GM12873 (cell line): ENCODE measurements at regions not wholly inside any gene's neighbourhood (a gene's known extent, or its start where the extent isn't known, plus 50 kb on each side); places are given as distances from the start of the nearest gene placed in this dataset.

Experiments used
- TF ChIP-seq, protein P1 (sequence below): IDR thresholded peaks from 2 replicates; pipeline ENCODE4 v1.5.1; 2012; ENCODE audit warnings: low read depth, mild to moderate bottlenecking, moderate library complexity, low read length, control low read depth; ENCODE audit not compliant: insufficient read depth; ENCODE audit errors: missing control alignments

DNA sequence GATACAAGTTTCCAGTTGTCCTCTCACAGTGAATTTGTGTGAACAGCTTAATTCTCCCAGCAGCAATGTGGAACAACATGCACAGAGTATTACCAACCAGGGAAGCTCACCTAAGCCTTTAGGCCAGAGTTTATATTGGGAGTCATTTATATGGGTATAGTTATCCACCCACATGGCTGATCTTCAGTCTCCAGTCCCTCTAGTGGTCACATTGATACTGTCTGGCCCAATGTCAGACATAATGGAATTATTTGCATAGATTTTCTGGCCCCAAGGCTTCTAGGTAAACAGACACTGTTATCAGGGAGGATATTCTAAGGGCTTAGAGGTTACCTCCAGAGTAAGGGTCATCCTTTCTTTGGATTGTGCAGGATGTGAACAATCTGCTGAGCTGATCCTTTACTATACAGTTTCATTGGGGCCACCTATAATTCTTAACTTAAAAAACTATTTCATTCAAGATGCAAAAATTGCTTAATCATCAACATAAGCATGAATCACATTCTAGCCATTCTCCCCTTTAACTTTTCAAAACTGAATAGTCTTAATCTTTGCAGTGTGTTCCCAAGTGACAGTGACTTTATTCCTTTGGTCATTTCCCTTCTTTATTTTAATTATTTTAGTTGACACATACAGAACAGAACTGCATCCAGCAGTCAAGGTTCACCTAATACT is 210.9 kb downstream of the LTN1 start:
- TF ChIP-seq, protein P1, sequence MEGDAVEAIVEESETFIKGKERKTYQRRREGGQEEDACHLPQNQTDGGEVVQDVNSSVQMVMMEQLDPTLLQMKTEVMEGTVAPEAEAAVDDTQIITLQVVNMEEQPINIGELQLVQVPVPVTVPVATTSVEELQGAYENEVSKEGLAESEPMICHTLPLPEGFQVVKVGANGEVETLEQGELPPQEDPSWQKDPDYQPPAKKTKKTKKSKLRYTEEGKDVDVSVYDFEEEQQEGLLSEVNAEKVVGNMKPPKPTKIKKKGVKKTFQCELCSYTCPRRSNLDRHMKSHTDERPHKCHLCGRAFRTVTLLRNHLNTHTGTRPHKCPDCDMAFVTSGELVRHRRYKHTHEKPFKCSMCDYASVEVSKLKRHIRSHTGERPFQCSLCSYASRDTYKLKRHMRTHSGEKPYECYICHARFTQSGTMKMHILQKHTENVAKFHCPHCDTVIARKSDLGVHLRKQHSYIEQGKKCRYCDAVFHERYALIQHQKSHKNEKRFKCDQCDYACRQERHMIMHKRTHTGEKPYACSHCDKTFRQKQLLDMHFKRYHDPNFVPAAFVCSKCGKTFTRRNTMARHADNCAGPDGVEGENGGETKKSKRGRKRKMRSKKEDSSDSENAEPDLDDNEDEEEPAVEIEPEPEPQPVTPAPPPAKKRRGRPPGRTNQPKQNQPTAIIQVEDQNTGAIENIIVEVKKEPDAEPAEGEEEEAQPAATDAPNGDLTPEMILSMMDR: peak; percentile 50

DNA sequence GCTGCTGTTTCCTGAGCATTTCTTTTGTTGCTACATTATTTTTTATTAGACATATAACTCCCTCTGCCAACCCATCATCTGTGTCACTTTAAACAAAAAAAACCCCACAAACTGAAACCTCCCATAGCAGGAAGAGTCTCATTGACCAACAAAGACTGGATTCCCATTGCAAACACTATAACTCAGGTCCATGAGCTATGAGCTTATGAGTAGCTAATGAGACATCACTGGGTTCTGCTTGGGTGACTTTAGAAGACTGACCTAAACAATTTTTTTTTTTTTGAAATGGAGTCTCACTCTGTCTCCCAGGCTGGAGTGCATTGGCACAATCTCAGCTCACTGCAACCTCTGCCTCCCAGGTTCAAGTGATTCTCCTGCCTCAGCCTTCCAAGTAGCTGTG is 212.8 kb downstream of the LTN1 start:
- TF ChIP-seq, protein P1: no peak

DNA sequence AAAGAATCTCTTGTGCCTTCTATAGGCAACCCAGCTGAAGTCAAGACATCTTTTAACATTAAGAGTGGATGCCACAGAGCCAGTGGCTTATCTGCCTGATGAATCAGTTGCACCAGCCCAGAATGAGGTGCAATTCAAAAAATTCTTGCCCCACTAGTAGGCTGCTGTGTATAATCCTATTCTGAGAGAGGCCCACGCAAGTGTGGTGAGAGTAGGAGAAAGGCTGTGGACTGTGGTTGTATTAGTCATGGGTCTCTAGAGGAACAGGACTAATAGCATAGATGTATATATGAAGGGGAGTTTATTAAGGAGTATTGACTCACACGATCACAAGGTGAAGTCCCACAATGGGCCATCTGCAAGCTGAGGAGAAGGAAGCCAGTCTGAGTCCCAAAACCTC is 216.4 kb downstream of the LTN1 start:
- TF ChIP-seq, protein P1: no peak

DNA sequence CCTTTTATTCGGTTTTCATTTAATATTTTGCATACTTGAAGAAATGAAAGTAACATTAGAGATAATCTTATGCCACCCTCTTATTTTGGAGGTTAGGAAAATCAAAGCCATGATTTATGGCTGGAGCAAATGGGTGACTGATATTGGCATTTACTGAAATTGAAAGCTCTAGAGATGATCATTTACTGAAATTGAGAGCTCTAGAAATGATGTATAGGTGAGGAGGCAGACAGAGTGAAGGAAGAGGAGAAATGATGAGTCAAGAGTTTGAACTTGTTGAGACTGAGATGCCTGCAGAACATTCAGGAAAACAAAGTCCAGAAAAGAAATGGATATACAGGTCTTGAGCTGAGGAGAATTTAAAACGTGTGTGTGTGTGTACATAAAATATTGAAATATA is 217.6 kb downstream of the LTN1 start:
- TF ChIP-seq, protein P1: no peak

DNA sequence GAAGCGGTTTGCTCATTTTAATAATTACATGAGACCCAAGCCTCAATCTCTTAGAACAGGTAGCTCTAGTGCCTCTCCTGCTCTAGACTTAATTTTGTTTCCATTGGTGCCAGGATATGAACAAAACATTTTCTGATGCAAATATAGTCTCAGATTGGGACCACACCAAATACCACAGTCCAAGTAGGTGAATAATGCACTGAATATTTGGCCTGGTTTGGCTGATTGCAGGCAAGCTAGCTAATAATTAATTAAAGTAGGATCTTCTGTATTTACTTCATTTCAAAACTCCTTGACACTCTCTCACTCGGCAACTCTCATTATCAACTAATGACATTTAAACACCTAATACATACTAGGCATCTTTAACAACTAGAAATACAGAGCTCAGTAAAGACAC is 219.6 kb downstream of the LTN1 start:
- TF ChIP-seq, protein P1: no peak

DNA sequence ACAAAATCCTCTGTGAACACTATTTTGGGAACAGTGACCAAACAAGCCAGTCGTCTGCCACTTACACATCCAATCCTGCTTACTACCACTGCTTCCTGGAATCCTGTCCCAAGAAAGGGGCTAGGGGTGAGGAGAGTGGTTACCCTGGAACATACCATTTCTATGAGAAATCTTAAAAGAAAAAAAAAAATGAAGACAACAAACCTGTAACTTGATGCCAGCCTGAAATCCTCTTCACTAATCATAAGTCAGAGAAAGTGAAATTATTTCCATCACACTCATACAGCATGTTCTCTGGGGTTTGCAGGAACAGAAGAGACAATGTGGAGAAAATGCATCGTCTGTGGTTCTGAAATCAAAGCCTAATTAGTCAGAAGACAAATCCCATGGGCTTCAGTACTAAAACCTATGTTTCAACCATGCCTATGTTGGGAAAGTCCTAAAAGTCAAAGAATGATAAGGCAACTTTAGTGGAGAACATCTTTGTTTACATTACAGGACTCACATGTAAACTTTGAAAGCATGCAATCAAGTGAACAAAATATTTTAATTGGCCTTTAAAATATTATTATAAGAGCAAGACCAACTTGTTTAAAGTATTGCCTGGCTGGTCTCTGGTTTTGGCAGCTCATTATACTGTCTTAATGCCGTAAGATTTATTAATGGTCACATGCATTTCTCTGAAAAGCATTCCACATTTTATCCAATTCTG is 220.7 kb downstream of the LTN1 start:
- TF ChIP-seq, protein P1: no peak

DNA sequence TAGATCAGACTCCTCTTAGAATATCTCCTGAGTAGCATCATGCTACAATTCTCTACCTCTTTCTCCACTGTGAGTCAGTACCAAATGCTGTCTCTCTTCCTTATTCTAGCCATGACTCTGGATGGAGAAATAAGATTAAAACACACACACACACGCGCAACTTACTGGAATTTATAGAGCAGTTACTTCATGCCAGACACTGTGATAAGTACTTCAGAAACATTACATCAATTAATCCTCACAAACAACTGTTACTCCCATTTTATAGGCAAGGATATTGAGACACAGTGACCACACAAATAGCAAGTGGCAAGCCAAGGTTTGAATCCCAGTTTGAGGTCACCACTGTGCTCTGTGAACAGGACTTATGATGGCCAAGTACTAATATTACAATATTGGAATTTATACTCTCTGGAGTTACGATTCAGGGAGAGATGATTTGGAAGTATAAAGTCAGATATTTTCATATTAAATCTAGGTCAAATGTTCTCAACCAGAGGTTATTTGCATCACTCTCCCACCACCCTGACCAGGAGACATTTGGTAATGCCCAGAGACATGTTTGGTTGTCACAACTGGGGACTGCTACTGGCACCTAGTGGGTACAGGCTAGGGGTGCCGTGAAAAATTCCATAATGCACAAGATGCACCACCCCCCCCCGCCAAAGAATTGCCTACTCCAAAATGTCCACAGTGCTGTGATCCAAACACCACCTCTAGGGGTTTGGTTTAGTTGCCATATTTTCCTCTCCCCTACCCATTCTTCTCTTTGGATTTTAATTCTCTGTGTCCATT is 221.6 kb downstream of the LTN1 start:
- TF ChIP-seq, protein P1: no peak
